SKM-1 (cell line): ENCODE measurements at regions not wholly inside any gene's neighbourhood (a gene's known extent, or its start where the extent isn't known, plus 50 kb on each side); places are given as distances from the start of the nearest gene placed in this dataset.

Experiments used
- DNase-seq: peaks from one replicate; lab custom pipeline; 2025; ENCODE audit not compliant: unreplicated experiment; lab: John Stamatoyannopoulos, UW

DNA sequence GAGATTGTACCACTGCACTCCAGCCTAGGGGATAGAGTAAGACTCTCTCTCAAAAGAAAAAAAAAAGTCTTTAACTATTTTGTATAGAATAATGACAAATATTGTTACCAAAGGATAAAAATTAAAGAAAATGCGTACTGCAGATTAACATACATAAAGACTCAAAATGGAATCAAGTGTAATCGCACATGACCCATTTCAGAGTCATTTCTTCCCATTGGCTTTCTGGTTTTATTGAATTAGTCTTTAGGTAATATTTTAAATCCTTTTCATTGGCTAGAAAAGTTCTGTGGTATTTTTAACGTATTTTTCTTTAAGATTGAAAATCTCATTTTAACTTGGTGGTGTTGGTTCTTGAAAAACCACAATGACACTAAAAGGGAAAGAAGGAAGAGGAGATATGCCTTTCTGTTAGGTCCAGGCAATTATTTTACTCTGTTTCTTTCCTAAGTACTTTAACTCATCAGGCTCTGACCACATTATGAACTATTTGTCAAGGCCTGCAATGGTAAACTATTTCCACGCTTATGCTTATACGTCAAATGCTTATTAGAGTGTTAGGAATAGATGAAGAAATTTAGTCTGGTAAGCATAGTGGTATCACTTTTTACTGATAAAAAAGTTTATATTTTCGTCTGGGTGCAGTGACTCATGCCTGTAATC, 52.3 kb downstream of the PLEKHG1 start:
- DNase-seq = no peak

DNA sequence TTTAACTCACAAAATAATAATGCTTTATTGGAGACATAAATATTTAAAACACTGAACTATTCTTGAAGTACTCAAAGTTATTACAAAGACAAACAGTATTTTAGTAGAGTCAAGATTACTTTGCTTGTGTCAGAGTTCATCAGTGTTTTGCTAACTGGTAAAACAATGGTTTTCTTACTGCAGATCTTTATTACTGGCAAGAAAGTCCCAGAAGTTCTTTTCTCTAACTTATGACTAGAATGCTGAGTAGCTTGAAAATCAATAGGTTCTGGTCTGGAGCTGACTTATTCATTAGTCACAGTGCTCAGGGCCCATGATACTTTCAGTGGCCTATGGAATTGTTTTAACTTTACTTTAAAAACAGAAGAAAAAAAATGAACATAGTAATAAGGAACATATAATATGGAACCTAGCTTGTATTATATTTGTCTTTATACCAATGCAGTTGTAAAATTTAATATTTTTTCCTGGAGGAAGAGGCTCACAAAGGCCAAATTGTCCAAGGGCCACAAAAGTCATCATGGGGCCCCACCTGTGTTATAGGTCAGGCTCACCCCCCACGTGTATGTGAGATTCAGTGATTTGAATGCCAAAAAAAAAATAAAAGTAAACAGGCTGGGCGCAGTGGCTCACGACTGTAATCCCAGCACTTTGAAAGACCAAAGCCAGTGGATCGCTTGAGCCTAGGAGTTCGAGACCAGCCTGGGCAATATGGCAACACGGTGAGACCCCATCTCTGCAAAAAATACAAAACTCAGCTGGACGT, 53.3 kb downstream of the PLEKHG1 start:
- no peak for DNase-seq

DNA sequence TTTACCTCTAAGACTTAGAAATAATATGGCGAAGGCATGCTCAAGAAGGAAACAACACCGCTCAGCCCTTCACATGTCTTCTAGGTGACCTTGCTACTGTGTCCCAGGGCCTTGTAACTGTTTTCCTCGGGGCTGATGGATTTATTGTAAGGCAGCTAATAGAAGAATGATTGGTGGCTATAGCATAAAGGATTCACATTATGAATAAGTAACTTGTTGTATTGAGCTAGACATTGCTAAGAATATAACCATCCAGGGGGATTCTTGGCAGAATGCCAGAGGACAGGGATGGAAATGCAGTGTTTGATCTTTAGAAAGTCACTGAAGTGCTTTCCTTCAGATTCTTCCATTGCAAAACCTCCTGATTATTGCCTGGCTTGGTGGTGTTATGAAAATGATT, 54.9 kb downstream of the PLEKHG1 start:
- DNase-seq = no peak

DNA sequence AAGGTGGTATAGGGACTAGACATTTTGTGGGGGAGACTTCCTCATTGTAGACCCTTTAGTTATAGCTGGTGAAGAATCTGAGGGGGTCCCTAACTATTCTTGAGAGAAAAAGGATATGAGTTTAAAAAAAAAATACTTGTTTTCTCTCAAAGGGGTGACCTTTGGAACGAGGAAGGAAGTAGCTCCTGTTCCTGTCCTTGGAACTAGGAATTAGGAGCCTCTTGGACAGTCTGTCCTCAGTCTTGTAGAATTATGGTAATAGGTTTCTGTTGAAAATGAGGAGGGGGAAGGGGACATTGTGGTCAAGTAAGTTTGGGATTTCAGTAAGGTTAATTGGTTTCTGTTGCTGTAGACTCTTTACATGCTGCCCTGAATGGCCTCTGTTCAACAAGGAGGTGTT, 56.5 kb downstream of the PLEKHG1 start:
- DNase-seq = no peak

DNA sequence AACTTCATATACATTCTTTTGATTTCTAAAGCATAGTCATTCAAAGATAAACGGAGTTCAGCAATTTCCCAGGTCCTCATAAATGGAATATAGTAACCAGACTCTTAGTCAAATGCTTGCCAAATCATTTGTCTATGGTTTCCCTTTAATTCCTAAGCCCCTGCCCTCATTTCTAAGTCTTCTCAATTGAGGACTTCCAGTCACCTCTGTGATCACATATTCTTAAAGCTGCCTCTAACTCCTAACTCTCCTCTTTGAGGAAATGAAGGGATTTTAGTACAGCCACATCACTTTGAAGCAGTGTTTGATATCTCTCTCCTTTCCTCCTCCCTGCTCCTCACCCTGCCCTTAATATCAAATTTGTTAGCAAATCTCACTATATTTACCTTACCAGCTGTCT, 58.7 kb downstream of the PLEKHG1 start:
- DNase-seq = no peak

DNA sequence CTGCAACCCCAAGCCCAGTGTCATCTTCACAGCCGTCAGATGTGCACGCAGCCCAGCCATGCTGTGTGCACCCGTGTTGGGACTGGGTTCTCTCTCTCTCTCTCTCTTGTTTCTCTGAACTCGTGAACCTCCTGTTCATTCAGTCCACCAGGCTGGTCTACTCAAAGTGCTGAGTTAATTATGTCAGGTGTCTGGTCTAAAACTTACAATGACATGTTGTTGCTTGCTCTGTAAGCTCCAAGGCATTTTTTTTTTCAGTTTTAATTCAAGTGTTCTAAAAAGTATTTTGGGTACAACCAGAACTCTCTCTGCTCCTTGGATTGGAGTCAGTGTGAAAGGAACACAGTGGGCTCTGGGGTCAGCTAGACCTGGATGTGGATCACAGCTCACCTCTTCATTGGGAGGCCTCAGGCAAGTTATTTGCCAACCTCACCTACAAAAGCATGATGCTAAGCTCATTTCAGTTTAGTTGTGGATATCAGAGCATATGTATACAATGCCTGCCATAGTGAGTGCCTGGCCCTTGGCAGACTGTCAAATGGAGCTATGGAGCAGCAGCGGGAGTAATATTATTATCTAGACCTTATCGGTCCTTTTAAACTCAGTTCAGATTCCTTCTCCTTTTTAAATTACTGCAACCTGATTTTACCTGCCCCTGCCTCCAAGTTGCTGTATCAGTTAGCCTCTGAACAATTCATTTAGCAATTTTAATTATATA, 59.5 kb downstream of the PLEKHG1 start:
- no peak for DNase-seq

DNA sequence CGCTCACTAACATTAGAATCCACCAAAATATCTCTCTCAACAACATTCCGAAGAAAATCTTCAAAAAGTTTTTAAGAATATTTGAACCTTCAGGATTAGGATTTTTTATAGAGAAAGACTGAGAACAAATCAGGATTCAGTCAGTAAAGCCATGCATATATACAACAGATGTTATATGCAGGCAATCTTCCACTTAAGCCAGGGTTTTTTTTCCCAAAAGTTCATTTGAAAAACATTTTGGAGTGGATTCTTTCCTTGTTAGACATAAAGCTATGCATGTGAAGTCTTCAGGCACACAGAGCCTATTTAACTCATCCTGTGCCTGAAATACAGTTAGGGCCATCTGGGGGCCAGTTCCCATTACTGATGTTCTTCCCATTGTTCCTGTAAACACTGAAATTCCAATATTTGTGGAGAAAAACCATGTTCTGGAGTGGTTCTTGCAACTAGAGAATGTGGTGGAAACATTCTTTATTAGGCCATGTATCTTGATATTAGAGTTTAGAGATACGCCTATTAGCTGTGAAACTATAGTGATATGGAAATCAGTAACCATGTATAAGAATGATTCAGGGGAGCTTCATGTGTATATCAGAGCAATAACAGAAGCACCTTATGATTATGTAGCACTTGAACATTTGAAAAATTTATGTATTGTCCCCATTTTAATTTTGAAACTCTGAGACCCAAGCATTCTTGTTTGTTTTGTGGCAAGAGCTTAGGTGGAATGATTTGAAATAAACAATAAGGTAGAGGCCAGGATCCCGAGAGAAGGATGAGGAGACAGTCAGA, 61.7 kb downstream of the PLEKHG1 start:
- no peak for DNase-seq

DNA sequence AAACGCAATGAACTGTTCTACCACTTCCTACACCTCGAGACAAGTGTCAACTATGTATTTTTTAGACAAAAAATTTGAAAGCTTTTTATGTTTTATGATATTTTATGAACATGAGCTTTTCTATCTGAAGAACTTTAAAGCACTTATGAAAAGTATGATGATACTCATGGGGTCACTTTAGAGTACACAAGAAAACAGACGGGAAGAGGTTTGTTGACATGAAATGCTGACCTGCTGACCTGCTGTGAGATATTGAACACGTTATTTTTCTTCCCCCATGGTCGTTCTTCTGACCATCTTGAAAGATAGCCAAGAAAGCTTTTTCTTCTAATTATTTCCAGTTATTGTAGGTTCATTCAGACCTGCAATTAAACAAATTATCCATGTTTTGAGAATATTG, 63.1 kb downstream of the PLEKHG1 start:
- DNase-seq = no peak

DNA sequence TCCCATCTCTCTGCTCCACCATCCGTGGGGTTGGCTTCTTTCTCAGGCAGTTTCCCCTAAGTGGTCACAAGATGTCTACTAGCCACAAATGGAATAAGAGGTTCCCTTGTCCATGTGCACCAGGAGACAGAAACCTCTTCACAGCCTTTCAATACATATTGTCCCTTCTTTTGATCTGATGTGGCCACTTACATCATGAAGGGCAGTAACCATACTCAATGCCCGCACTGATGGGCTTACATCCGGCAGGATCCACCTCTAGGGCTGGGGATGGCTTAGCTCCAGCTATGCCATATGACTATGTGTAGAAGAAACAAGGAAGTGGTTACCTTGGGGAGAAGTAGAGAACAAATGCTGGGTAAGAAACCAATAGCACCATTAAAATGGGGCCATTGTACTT, 64.4 kb downstream of the PLEKHG1 start:
- DNase-seq = no peak

DNA sequence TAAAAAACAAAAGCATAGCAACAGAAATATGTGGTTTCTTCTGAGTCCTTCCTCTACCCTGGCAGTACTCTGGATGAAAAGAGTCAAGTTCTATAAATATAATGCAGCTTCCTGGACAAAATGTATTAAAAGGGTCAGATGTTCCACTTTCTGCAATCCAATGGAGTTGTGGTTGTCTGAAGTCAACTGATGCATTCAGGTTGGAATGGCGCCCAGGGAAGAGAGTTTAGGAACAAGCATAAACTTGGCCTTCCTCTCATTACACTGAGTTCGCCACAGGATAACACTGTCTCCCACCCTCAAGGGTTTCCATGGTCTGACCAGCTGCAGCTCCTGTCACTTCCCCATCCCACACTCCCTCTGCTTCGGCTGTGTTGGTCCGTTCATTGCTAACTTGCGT, 66.4 kb downstream of the PLEKHG1 start:
- DNase-seq = no peak

DNA sequence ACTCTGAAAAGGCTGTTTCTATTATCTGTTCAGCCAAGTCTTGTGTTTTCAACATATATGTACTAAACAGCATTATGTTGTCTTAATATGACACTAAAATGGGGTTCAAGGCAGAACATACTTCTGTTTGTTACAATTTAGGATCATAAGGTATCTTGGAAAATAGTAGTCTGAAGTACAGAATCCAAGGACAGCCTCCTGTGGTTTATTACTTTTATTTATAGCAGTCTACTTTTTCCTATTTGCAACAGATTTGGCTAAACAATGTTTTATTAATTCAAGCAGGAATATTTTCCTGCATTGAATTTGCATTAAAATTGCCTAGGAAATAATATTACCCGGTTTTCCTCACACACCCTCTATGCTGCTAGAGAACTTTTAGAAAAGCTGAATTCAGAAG, 67.7 kb downstream of the PLEKHG1 start:
- no peak for DNase-seq

DNA sequence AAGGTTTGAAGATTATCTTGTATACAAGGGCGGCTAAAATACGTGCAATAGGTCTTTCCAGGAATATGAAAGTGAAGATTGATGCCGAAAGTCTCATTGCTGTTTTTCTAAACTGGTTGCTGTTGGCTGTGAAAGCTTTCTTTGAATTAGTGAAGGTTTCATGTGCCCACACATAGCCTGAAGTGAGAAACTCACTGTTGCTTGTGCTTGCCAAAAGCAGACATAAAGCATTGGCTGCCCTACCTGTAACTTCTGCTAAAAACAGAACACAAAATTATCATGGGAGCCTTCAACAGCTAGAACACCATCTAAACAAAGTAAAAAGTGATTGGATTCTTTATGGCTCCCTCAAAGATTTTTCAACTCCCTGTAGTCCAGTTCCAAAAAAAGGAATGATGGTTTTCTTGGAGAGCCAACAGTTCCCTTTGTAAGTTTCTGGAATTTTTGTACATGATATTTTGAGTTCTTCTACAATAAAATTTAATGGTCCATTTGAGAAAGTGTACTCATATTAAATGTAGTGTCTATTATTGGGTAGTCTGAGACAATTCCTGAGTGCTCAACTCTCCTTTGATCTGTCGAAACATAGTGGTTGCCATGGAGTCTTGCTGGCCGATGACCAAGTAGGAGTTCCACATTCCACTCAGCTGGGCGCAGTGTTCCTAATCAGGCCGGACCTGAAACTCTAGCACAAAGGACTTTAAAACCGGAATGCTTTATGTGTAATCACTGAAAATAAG, 68.5 kb downstream of the PLEKHG1 start:
- DNase-seq = no peak

DNA sequence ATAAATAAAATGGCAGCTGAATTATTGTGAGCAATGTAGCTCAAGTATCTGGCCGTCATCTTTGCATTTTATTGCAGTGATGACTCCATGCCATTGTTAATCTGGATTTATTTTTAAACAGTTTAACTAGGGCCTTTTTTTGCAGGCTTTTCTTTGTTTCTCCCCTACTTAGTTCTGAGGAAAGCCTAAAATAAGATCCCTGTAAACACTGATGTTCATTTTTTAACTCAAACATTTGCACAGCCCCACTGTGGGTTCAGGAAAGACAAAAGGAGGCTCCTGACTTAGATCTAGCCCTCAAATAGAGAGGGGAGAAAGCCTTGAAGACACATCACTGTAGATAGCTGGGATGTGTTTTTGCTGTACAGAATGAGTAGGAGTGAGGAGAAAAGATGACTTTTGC, 69.2 kb downstream of the PLEKHG1 start:
- no peak for DNase-seq

DNA sequence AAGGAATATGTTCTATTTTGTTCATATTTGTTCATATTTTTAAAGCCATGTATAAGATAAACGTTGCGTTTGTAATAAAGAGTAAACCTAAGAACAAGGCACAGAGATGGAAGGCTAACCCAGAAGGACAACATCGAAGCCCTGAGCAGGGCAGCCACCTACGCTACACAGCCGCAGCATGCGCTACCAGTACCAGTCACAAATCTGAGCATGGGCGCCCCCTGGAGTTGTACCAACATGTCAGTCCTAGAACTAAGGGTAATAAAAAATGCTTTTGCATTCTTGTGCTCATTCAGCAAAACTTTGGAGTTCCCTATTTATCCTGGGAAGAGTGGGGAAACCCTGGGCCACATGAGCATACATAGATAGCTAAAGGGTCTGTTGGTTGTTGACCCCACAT, 70.6 kb downstream of the PLEKHG1 start:
- DNase-seq = no peak

DNA sequence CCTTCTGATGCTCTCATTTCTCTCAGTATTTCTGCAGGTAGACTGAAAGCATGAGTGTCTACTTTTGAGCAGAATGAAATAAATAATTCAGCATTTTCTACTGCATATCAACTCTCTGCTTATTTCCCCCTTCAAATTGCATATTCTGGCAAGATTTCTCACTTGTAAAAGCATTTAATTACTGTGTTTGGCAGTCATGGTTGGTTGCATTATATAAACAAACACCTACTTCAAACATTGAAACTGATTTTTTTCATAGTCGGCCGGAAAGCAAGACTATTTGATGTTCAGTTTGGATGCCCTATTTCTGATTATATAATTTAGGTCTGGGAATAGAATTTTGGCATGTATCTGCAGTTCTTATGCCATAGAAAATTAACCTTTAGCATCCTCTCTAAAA, 73.1 kb downstream of the PLEKHG1 start:
- no peak for DNase-seq

DNA sequence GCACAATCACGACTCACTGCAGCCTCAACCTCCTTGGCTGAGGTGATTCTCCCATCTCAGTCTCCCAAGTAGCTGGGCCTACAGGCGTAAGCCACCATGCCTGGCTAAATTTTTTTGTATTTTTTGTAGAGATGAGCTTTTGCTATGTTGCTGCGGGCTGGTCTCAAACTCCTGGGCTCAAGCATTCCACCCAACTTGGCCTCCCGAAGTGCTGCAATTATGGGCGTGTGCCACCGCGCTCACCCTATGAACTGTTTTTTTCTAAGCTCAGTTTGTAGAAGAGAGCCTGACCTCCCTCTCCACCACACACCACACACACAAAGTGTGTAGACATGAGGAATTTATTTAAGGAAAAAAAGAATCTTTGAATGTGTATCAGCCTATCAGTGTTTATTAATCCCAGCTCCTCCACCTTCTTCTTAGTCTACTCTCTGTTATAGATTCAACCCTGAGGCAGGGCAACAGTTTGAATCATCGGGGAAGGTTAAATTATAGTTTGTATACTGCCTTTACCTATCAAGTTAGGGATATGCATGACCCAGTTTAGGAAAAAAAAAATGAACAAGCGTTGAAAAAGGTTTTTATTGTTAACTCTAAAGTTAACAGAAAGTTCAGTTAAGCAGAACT, 74.1 kb downstream of the PLEKHG1 start:
- DNase-seq = no peak

DNA sequence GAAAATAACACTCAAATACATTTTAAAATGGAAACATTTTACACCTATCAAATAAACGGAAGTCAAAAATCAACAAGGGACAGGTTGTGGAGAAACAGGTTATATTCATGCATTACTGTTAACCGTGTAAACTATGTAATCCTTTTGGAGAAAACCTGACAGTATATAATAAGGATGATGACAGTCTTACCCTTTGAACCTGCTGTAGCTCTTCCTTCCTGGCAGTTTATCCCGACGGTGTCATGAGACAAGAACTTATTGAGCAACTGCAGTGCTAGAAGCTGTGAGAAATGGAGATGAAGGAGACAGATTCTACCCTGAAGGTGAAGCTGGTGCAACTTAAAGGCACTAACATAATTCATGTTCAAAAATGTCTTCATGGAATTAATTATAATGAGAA, 76.7 kb downstream of the PLEKHG1 start:
- no peak for DNase-seq

DNA sequence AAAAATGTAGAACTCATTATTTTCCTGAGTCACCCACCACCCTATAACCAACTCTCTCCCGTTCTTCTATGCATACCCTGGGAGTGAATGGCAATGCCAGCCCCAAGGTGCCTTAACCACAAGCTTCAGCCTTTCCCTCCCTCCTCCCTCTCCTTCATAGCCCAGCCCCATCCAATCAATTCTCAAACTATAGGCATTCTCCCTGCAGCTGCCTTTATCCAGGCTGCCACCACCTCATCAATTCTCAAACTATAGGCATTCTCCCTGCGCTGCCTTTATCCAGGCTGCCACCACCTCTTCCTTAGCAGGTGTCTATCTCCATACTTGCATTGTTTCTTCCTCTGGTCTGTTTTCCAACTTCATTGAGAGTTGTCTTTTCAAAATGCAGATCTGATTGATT, 77.1 kb downstream of the PLEKHG1 start:
- no peak for DNase-seq

DNA sequence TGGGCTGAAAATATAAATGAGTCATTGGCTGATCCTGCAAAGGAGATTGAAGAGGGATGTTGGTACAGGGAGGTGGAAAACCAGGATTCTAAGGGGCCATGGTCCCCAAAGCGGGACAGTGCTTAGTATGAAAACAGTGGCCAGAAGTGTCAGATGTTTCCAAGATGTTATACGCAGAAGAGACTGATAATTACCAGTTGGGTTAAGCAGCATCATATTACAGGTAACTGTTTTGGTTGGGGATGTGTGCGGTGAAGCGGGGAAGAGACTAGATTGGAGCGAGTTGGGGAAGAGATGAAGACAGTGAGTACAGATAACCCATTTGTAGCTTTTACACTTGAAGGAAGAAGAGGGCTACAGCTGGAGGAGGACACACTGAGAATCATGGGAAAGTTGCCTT, 80.8 kb downstream of the PLEKHG1 start:
- DNase-seq = no peak
